ENCODE measurements at regions not wholly inside any gene's neighbourhood (a gene's known extent, or its start where the extent isn't known, plus 50 kb on each side); places are given as distances from the start of the nearest gene placed in this dataset.
"Not testable (repeated sequence)": the region's sequence is repeated elsewhere in the genome, so short reads cannot be mapped to it uniquely, and the experiment has no call there.

GRCh38 chr2:34702391-34702790, 1103.3 kb upstream of the FAM98A start:
- not testable (repeated sequence) for TF ChIP-seq CTCF (IDR thresholded peaks at IDR 0.05; ENCODE audit: low read depth, low read length); POLR2A (IDR thresholded peaks at IDR 0.05; ENCODE audit: extremely low read depth, insufficient read length)
